ENCODE measurements at regions not wholly inside any gene's neighbourhood (a gene's known extent, or its start where the extent isn't known, plus 50 kb on each side); places are given as distances from the start of the nearest gene placed in this dataset.

- TF ChIP-seq, protein P1, sequence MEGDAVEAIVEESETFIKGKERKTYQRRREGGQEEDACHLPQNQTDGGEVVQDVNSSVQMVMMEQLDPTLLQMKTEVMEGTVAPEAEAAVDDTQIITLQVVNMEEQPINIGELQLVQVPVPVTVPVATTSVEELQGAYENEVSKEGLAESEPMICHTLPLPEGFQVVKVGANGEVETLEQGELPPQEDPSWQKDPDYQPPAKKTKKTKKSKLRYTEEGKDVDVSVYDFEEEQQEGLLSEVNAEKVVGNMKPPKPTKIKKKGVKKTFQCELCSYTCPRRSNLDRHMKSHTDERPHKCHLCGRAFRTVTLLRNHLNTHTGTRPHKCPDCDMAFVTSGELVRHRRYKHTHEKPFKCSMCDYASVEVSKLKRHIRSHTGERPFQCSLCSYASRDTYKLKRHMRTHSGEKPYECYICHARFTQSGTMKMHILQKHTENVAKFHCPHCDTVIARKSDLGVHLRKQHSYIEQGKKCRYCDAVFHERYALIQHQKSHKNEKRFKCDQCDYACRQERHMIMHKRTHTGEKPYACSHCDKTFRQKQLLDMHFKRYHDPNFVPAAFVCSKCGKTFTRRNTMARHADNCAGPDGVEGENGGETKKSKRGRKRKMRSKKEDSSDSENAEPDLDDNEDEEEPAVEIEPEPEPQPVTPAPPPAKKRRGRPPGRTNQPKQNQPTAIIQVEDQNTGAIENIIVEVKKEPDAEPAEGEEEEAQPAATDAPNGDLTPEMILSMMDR (IDR thresholded peaks at IDR 0.05; ENCODE audit: low read depth, low read length): no peak
- no peak for TF ChIP-seq EZH2phosphoT487 (IDR thresholded peaks at IDR 0.05; ENCODE audit: low read depth)
Observed at GRCh38 chr3:36025232-36025631, 355.1 kb upstream of the STAC start.

Data from OCI-LY3 (cell line).